ELF-1 (cell line): ENCODE measurements at regions not wholly inside any gene's neighbourhood (a gene's known extent, or its start where the extent isn't known, plus 50 kb on each side); places are given as distances from the start of the nearest gene placed in this dataset.
"Not testable (repeated sequence)": the region's sequence is repeated elsewhere in the genome, so short reads cannot be mapped to it uniquely, and the experiment has no call there.

ENCODE experiments used
- DNase-seq: peaks from one replicate; pipeline ENCODE4 v3.0.0-alpha.2; 2016; ENCODE audit warnings: low read depth, low spot score

- DNase-seq, result no peak
Observed at GRCh38 chr7:25586513-25586912, 358.2 kb upstream of the NPVF start.

- DNase-seq, result no peak
Observed at GRCh38 chr7:25594122-25594521, 365.8 kb upstream of the NPVF start.

GRCh38 chr7:25594728-25595127 lies 366.4 kb upstream of the NPVF start:
- no peak for DNase-seq

- DNase-seq, result no peak
Observed at GRCh38 chr7:25595996-25596395, 367.7 kb upstream of the NPVF start.

- DNase-seq, result no peak
Observed at GRCh38 chr7:25596443-25596842, 368.2 kb upstream of the NPVF start.

GRCh38 chr7:25597946-25598345 lies 369.7 kb upstream of the NPVF start:
- no peak for DNase-seq

- DNase-seq, result no peak
Observed at GRCh38 chr7:25598765-25599164, 370.5 kb upstream of the NPVF start.

GRCh38 chr7:25600262-25600920 lies 372.1 kb upstream of the NPVF start:
- no peak for DNase-seq

- DNase-seq, result not testable (repeated sequence)
Observed at GRCh38 chr7:25602730-25603426, 374.6 kb upstream of the NPVF start.

GRCh38 chr7:25603427-25603740 lies 375.1 kb upstream of the NPVF start:
- not testable (repeated sequence) for DNase-seq

- DNase-seq, result no peak
Observed at GRCh38 chr7:25611196-25611595, 382.9 kb upstream of the NPVF start.

- no peak for DNase-seq
Observed at GRCh38 chr7:25613912-25614311, 385.6 kb upstream of the NPVF start.

GRCh38 chr7:25614415-25614814 lies 386.1 kb upstream of the NPVF start:
- no peak for DNase-seq

- no peak for DNase-seq
Observed at GRCh38 chr7:25615003-25615402, 386.7 kb upstream of the NPVF start.

- DNase-seq, result no peak
Observed at GRCh38 chr7:25615593-25615992, 387.3 kb upstream of the NPVF start.

GRCh38 chr7:25617214-25617613 lies 388.9 kb upstream of the NPVF start:
- no peak for DNase-seq

GRCh38 chr7:25617673-25618072 lies 389.4 kb upstream of the NPVF start:
- no peak for DNase-seq

GRCh38 chr7:25619381-25619780 lies 391.1 kb upstream of the NPVF start:
- no peak for DNase-seq

- DNase-seq, result peak; percentile 19
Observed at GRCh38 chr7:25619963-25620799, 391.9 kb upstream of the NPVF start.

- no peak for DNase-seq
Observed at GRCh38 chr7:25621993-25622392, 393.7 kb upstream of the NPVF start.

GRCh38 chr7:25622695-25623094 lies 394.4 kb upstream of the NPVF start:
- DNase-seq, result no peak

GRCh38 chr7:25624051-25624450 lies 395.8 kb upstream of the NPVF start:
- no peak for DNase-seq

- no peak for DNase-seq
Observed at GRCh38 chr7:25624833-25625232, 396.5 kb upstream of the NPVF start.
